Neural cell (in vitro differentiated cells): ENCODE measurements at regions not wholly inside any gene's neighbourhood (a gene's known extent, or its start where the extent isn't known, plus 50 kb on each side); places are given as distances from the start of the nearest gene placed in this dataset.

ENCODE experiments used
- H2AFZ ChIP-seq: fragments of 200-600, 300-800 bp; sonication (generic), shearing (Covaris generic); 2 replicates; pipeline ENCODE4 v1.6.0; 2014; ENCODE audit warnings: low read depth, mild to moderate bottlenecking, antibody characterized with exemption, low read length, moderate library complexity
- H3F3A ChIP-seq: fragments of 200-600 bp; shearing (Covaris generic); 2 replicates; pipeline ENCODE4 v1.6.1; 2016; ENCODE audit warnings: mild to moderate bottlenecking, moderate library complexity, mixed read lengths, antibody characterized with exemption, low read length; ENCODE audit not compliant: insufficient read depth, poor library complexity, severe bottlenecking
- H3K27ac ChIP-seq: fragments of 200-600, 300-800 bp; sonication (generic), shearing (Covaris generic); 2 replicates; pipeline ENCODE4 v1.5.1; 2014; ENCODE audit warnings: mild to moderate bottlenecking, low read length, moderate library complexity
- H3K27me3 ChIP-seq: fragments of 300-800, 200-600 bp; sonication (generic), shearing (Covaris generic); 2 replicates; pipeline ENCODE4 v1.6.0; 2014; ENCODE audit warnings: mild to moderate bottlenecking, low read depth, low read length, moderate library complexity; ENCODE audit not compliant: insufficient read depth
- H3K36me3 ChIP-seq: fragments of 300-800, 200-600 bp; sonication (generic), shearing (Covaris generic); 2 replicates; pipeline ENCODE4 v1.5.1; 2014; ENCODE audit warnings: mild to moderate bottlenecking, antibody characterized with exemption, low read length, moderate library complexity; ENCODE audit not compliant: insufficient read depth
- H3K4me2 ChIP-seq: fragments of 300-800, 200-600 bp; sonication (generic), shearing (Covaris generic); 2 replicates; pipeline ENCODE4 v1.6.0; 2014; ENCODE audit warnings: mild to moderate bottlenecking, low read length
- H3K4me3 ChIP-seq: fragments of 300-800, 200-600 bp; sonication (generic), shearing (Covaris generic); 2 replicates; pipeline ENCODE4 v1.5.1; 2014; ENCODE audit warnings: mild to moderate bottlenecking, low read length, moderate library complexity
- H3K79me2 ChIP-seq: fragments of 200-600 bp; shearing (Covaris generic); replicated peaks from 2 replicates; pipeline ENCODE4 v1.6.0; 2014; ENCODE audit warnings: mild to moderate bottlenecking, low read length, moderate library complexity; ENCODE audit not compliant: insufficient read depth
- H3K9ac ChIP-seq: fragments of 300-800, 200-600 bp; sonication (generic), shearing (Covaris generic); 2 replicates; pipeline ENCODE4 v1.6.1; 2016; ENCODE audit warnings: mild to moderate bottlenecking, low read length, mixed read lengths
- H3K9me2 ChIP-seq: fragments of 200-600 bp; shearing (Covaris generic); 2 replicates; pipeline ENCODE4 v1.6.1; 2016; ENCODE audit warnings: mild to moderate bottlenecking, low read length, mixed read lengths; ENCODE audit not compliant: insufficient read depth
- H3K9me3 ChIP-seq: fragments of 200-600, 300-800 bp; sonication (generic), shearing (Covaris generic); 2 replicates; pipeline ENCODE4 v1.6.1; 2016; ENCODE audit warnings: mild to moderate bottlenecking, mixed run types, low read length, moderate library complexity, mixed read lengths
- H4K20me1 ChIP-seq: fragments of 200-600 bp; shearing (Covaris generic); 2 replicates; pipeline ENCODE4 v1.6.1; 2016; ENCODE audit warnings: mild to moderate bottlenecking, mixed run types; ENCODE audit not compliant: insufficient read depth
- CTCF ChIP-seq: fragments of 450-650 bp; IDR thresholded peaks from 2 replicates; pipeline ENCODE4 v1.5.1; 2014; ENCODE audit warnings: antibody characterized with exemption, mild to moderate bottlenecking, moderate library complexity; ENCODE audit not compliant: poor library complexity, severe bottlenecking
- EP300 ChIP-seq: fragments of 450-650 bp; conservative IDR thresholded peaks from 2 replicates; pipeline ENCODE4 v1.6.1; 2014; ENCODE audit warnings: antibody characterized with exemption, mild to moderate bottlenecking, moderate library complexity; ENCODE audit not compliant: poor library complexity, severe bottlenecking
- EZH2 ChIP-seq: fragments of 200-600, 300-800 bp; shearing (Covaris generic), sonication (generic); IDR thresholded peaks from 2 replicates; pipeline ENCODE4 v1.6.1; 2014; ENCODE audit warnings: antibody characterized with exemption, low read length, borderline replicate concordance, mild to moderate bottlenecking; ENCODE audit not compliant: insufficient read depth, poor library complexity, severe bottlenecking
- MXI1 ChIP-seq: fragments of 450-650 bp; conservative IDR thresholded peaks from 2 replicates; pipeline ENCODE4 v1.6.1; 2014; ENCODE audit warnings: antibody characterized with exemption, mild to moderate bottlenecking; ENCODE audit not compliant: poor library complexity, severe bottlenecking
- POLR2AphosphoS5 ChIP-seq: IDR thresholded peaks from 2 replicates; pipeline ENCODE4 v1.6.1; 2012
- RAD21 ChIP-seq: fragments of 450-650 bp; conservative IDR thresholded peaks from 2 replicates; pipeline ENCODE4 v1.6.1; 2014; ENCODE audit warnings: antibody characterized with exemption, mild to moderate bottlenecking, moderate library complexity
- SMC3 ChIP-seq: fragments of 450-650 bp; conservative IDR thresholded peaks from 2 replicates; pipeline ENCODE4 v1.6.1; 2014; ENCODE audit warnings: antibody characterized with exemption, mild to moderate bottlenecking, moderate library complexity; ENCODE audit not compliant: poor library complexity
- TAF1 ChIP-seq: IDR thresholded peaks from 2 replicates; pipeline ENCODE4 v1.6.1; 2012; ENCODE audit warnings: low read depth
- TF ChIP-seq, protein P1 (sequence below): IDR thresholded peaks from 2 replicates; pipeline ENCODE4 v1.6.1; 2012; ENCODE audit warnings: borderline replicate concordance

DNA sequence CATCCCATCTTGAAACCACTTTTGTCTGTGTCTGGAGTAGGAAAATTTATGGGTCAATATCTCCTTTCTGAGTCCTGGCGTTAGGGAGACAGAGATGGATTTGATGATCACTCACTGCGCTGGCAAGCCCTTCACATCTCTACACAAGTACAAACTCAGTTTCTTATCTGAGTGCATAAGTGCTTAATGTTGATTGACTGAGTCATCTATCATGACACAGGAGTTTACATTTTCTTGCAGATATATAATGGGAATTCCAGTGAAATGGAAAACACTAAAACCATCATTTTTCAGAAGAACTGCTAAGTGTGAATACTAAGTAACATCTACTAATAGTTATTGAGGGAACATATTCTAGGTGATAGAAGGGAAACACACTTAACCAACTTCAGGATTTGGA is 763.9 kb upstream of the COBL start:
- Histone ChIP-seq H3K4me3 (no peak overlapping the region), H2AFZ (no peak overlapping the region), H3K27ac (no peak overlapping the region), H3K36me3 (no peaks in the 10 kb centered on the region), H3K4me2 (no peak overlapping the region), H4K20me1 (no peaks in the 10 kb centered on the region), H3K9ac (no peak overlapping the region), H3F3A (no peaks in the 10 kb centered on the region), H3K9me2 (no peaks in the 10 kb centered on the region), H3K79me2 (no peaks in the 10 kb centered on the region), H3K9me3 (no peaks in the 10 kb centered on the region), H3K27me3 (no peaks in the 10 kb centered on the region)
- TF ChIP-seq EP300 = peak; percentile 72
- TF ChIP-seq MXI1 = no peak
- TF ChIP-seq CTCF = no peak
- TF ChIP-seq POLR2AphosphoS5 = peak; percentile 25
- no peak for TF ChIP-seq TAF1
- TF ChIP-seq, protein P1, sequence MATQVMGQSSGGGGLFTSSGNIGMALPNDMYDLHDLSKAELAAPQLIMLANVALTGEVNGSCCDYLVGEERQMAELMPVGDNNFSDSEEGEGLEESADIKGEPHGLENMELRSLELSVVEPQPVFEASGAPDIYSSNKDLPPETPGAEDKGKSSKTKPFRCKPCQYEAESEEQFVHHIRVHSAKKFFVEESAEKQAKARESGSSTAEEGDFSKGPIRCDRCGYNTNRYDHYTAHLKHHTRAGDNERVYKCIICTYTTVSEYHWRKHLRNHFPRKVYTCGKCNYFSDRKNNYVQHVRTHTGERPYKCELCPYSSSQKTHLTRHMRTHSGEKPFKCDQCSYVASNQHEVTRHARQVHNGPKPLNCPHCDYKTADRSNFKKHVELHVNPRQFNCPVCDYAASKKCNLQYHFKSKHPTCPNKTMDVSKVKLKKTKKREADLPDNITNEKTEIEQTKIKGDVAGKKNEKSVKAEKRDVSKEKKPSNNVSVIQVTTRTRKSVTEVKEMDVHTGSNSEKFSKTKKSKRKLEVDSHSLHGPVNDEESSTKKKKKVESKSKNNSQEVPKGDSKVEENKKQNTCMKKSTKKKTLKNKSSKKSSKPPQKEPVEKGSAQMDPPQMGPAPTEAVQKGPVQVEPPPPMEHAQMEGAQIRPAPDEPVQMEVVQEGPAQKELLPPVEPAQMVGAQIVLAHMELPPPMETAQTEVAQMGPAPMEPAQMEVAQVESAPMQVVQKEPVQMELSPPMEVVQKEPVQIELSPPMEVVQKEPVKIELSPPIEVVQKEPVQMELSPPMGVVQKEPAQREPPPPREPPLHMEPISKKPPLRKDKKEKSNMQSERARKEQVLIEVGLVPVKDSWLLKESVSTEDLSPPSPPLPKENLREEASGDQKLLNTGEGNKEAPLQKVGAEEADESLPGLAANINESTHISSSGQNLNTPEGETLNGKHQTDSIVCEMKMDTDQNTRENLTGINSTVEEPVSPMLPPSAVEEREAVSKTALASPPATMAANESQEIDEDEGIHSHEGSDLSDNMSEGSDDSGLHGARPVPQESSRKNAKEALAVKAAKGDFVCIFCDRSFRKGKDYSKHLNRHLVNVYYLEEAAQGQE = peak; percentile 61
- no peak for TF ChIP-seq SMC3
- no peak for TF ChIP-seq RAD21
- no peak for TF ChIP-seq EZH2

GRCh38 chr7:52079726-52080125 is 763.1 kb upstream of the COBL start:
- no peak overlapping the region for H3K4me3 ChIP-seq
- TF ChIP-seq TAF1 (no peak), SMC3 (no peak), EP300 (no peak), RAD21 (no peak), EZH2 (no peak)
- no peaks in the 10 kb centered on the region for H3K9me2 ChIP-seq
- no peak overlapping the region for H3K4me2 ChIP-seq
- no peaks in the 10 kb centered on the region for H3F3A ChIP-seq
- no peaks in the 10 kb centered on the region for H3K79me2 ChIP-seq
- no peak overlapping the region for H2AFZ ChIP-seq
- no peak overlapping the region for H3K9ac ChIP-seq
- H3K27ac ChIP-seq = no peak overlapping the region
- no peaks in the 10 kb centered on the region for H3K36me3 ChIP-seq
- no peaks in the 10 kb centered on the region for H3K9me3 ChIP-seq
- H3K27me3 ChIP-seq = no peaks in the 10 kb centered on the region
- no peaks in the 10 kb centered on the region for H4K20me1 ChIP-seq

DNA sequence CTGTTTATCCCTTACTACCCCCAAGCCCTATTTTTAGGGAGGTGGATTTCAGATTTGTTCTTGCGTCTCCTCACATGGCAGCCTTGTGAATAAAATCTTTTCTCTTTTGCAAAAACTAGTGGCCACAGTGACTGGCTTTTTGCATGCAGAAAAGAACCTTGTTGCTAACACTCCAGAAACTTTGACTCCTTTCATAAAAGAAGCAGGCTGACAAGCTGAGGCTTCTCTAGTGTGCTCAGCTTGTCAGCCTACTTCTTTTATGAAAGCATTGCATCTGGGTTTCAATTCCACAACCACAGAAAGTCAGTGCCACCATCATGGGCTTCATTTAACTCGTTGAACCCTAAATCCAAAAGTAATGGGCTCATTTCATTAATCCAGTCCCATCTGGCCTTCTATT is 761.0 kb upstream of the COBL start:
- TF ChIP-seq POLR2AphosphoS5 (no peak), EP300 (no peak), RAD21 (no peak), CTCF (no peak), TAF1 (no peak), SMC3 (no peak), MXI1 (no peak)
- Histone ChIP-seq H3K9me3 (no peaks in the 10 kb centered on the region), H2AFZ (no peak overlapping the region), H3K4me3 (no peak overlapping the region), H4K20me1 (no peaks in the 10 kb centered on the region), H3K9me2 (no peaks in the 10 kb centered on the region), H3F3A (no peaks in the 10 kb centered on the region), H3K9ac (no peak overlapping the region), H3K79me2 (no peaks in the 10 kb centered on the region), H3K4me2 (no peak overlapping the region), H3K27me3 (no peaks in the 10 kb centered on the region), H3K36me3 (no peaks in the 10 kb centered on the region), H3K27ac (no peak overlapping the region)
